ENCODE measurements at regions not wholly inside any gene's neighbourhood (a gene's known extent, or its start where the extent isn't known, plus 50 kb on each side); places are given as distances from the start of the nearest gene placed in this dataset.
"Not testable (repeated sequence)": the region's sequence is repeated elsewhere in the genome, so short reads cannot be mapped to it uniquely, and the experiment has no call there.

GRCh38 chr4:132592850-132593249, 556.2 kb upstream of the PCDH10 start:
- H3K4me3 ChIP-seq (ENCODE audit: low read length): no peak overlapping the region
- DNase-seq (ENCODE audit: low read depth, low spot score): no peak

DNA sequence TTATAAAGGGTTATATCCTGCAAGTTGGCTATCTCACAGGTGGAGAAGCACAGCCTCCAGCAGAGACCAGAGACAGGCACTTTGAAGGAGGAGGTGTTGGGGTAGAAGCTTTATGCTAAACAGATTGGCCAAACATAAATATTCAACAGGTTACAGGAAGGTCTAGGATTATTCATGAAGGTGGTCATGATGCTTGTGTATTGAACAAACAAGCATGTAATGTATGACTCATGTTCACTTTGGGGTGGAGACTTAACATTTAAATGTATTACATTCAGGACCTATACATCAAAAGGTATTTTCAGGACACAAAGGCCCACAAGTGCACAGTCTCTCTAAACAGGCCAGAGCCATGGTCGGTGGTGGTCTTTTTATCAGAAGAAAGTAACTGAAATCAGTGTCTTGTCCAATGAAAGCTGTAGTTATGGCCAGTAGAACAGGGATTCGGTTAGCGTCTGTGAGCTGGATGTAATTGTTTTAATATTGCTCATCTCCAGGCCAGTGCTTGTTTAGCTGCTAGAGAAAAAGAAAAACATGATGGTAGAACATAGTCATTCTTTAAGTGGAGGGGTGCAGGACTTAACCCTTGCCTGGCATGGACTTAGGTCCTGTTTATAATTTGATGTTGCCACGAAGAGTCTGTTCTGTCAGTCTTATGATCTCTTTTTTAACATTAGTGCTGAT, 555.2 kb upstream of the PCDH10 start:
- DNase-seq (ENCODE audit: low read depth, low spot score): no peak
- no peak overlapping the region for H3K4me3 ChIP-seq (ENCODE audit: low read length)

DNA sequence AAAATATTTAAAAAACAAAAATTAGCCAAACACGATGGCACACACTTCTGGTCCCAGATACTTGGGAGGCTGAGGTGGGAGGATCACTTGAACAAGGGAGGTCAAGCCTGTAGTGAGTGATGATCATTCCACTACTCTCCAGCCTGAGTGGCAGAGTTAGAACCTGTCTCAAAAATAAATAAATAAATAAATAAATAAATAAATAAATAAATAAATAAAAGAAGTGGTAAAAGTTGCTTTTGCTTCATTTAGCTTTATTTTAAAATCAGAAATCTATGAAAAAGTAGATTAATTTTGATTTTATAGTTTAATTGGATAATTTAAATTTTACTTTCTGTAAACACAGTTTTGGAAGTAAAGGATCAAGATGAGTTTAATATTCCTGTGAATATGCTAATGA, 552.9 kb upstream of the PCDH10 start:
- DNase-seq (ENCODE audit: low read depth, low spot score): no peak
- H3K4me3 ChIP-seq (ENCODE audit: low read length): no peak overlapping the region

- no peak for DNase-seq (ENCODE audit: low read depth, low spot score)
- no peak overlapping the region for H3K4me3 ChIP-seq (ENCODE audit: low read length)
Measured at GRCh38 chr4:132605551-132605950, 543.5 kb upstream of the PCDH10 start.

- no peak for DNase-seq (ENCODE audit: low read depth, low spot score)
Measured at GRCh38 chr4:132614682-132615081, 534.4 kb upstream of the PCDH10 start.

GRCh38 chr4:132619968-132620367, 529.1 kb upstream of the PCDH10 start:
- peak; percentile 88 for DNase-seq (ENCODE audit: low read depth, low spot score)
- H3K4me3 ChIP-seq (ENCODE audit: low read length): no peak overlapping the region

More at GRCh38 chr4:132614682-132615081, 534.4 kb upstream of the PCDH10 start:
- no peak overlapping the region for H3K4me3 ChIP-seq (ENCODE audit: low read length)

- peak; percentile 59 for DNase-seq (ENCODE audit: low read depth, low spot score)
- no peak overlapping the region for H3K4me3 ChIP-seq (ENCODE audit: low read length)
Measured at GRCh38 chr4:132642016-132642817, 506.9 kb upstream of the PCDH10 start.

GRCh38 chr4:132646186-132646585, 502.9 kb upstream of the PCDH10 start:
- H3K4me3 ChIP-seq (ENCODE audit: low read length): no peak overlapping the region
- DNase-seq (ENCODE audit: low read depth, low spot score): no peak

- DNase-seq (ENCODE audit: low read depth, low spot score): no peak
- H3K4me3 ChIP-seq (ENCODE audit: low read length): no peak overlapping the region
Measured at GRCh38 chr4:132651196-132651595, 497.9 kb upstream of the PCDH10 start.

DNA sequence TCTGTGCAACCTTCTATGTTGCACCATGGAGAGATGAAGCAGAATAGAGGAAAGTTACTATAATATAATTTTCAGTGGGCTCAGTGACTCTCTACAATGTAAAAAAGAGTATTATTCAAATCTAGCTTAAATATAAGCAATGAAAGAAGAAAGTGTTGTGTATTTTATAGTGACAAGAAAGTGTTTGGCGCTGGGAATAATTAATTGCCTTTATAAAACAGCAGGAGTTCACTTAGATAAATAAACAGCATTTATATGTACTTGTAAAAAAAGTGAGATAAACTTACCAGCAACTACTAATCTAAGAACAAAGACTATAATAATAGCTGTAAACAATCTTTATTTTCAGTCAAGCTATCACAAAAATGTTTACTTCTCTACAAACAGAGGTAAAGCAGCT, 488.9 kb upstream of the PCDH10 start:
- no peak overlapping the region for H3K4me3 ChIP-seq (ENCODE audit: low read length)
- DNase-seq (ENCODE audit: low read depth, low spot score): no peak

- H3K4me3 ChIP-seq (ENCODE audit: low read length): no peak overlapping the region
- no peak for DNase-seq (ENCODE audit: low read depth, low spot score)
Measured at GRCh38 chr4:132662456-132662855, 486.6 kb upstream of the PCDH10 start.

GRCh38 chr4:132669786-132670185, 479.3 kb upstream of the PCDH10 start:
- DNase-seq (ENCODE audit: low read depth, low spot score): no peak
- no peak overlapping the region for H3K4me3 ChIP-seq (ENCODE audit: low read length)

DNA sequence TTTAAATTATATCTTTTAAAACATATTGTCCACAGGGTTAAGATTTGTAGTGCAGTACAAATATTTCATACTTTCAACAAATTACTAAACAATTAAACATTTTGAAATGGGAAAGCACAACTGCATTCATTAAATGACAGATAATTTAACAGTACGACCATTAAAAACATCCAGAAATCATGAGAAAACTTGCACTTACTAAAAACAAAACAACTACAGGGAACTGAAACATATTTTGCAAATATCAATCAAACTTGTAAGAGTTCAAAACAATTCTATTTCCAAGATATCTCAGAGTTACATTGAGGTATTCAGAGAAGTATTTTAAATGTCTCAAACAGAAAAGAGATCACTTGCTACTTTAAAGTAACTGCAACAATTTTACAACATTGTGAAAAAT, 478.5 kb upstream of the PCDH10 start:
- H3K4me3 ChIP-seq (ENCODE audit: low read length): no peak overlapping the region
- no peak for DNase-seq (ENCODE audit: low read depth, low spot score)

GRCh38 chr4:132683957-132684356, 465.1 kb upstream of the PCDH10 start:
- no peak for DNase-seq (ENCODE audit: low read depth, low spot score)
- no peak overlapping the region for H3K4me3 ChIP-seq (ENCODE audit: low read length)

- H3K4me3 ChIP-seq (ENCODE audit: low read length): no peak overlapping the region
- DNase-seq (ENCODE audit: low read depth, low spot score): no peak
Measured at GRCh38 chr4:132691026-132691425, 458.1 kb upstream of the PCDH10 start.

DNA sequence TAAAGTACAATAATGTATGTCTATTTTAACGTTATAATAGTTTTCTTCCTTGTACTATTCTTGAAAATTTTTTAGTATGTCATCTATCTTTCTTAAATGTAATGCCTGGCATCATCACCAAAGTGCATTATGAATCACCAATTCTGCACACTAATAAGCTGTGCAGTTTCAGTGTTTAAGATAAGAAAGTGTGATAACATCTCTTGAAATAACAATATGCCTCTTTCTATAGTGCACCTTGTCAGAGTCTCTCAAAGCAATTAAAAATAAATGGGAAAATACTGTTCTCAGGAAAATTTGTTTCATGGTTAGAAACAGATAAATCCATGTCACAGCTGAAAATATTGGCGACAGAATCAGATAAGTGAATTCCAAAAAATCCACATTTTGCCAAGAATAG, 457.4 kb upstream of the PCDH10 start:
- DNase-seq (ENCODE audit: low read depth, low spot score): no peak
- no peak overlapping the region for H3K4me3 ChIP-seq (ENCODE audit: low read length)

GRCh38 chr4:132694775-132695174, 454.3 kb upstream of the PCDH10 start:
- H3K4me3 ChIP-seq (ENCODE audit: low read length): no peak overlapping the region
- no peak for DNase-seq (ENCODE audit: low read depth, low spot score)

GRCh38 chr4:132697505-132697904, 451.6 kb upstream of the PCDH10 start:
- H3K4me3 ChIP-seq (ENCODE audit: low read length); DNase-seq (ENCODE audit: low read depth, low spot score): not testable (repeated sequence)

DNA sequence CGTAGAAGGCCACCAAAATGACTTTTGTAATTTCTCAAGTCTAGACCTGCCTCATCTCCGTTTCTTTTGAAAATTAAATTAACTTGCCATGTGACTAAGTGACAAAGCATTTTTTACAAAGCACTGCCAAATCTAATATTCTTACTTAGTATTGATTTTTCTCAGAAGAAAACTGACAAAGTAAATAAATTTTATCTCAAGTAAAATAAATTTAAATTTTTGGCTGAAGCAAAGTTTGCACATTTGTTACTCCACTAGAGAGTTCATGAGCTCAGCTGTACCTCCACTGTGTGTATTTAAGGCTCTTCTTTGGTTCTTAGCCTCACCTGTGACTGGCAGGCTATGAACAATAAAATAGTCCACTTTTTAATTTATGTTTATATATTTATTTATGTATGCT, 441.1 kb upstream of the PCDH10 start:
- no peak for DNase-seq (ENCODE audit: low read depth, low spot score)
- no peak overlapping the region for H3K4me3 ChIP-seq (ENCODE audit: low read length)

- DNase-seq (ENCODE audit: low read depth, low spot score): no peak
- H3K4me3 ChIP-seq (ENCODE audit: low read length): no peak overlapping the region
Measured at GRCh38 chr4:132709056-132709455, 440.0 kb upstream of the PCDH10 start.

GRCh38 chr4:132710971-132711370, 438.1 kb upstream of the PCDH10 start:
- no peak overlapping the region for H3K4me3 ChIP-seq (ENCODE audit: low read length)
- DNase-seq (ENCODE audit: low read depth, low spot score): no peak
